OCI-LY7 (cell line): ENCODE measurements at regions not wholly inside any gene's neighbourhood (a gene's known extent, or its start where the extent isn't known, plus 50 kb on each side); places are given as distances from the start of the nearest gene placed in this dataset.

Source experiments
- BruUV-seq: library from RNA; stranded (reverse); fragments of 400-500 nt; replicated peaks from 2 replicates; lab custom pipeline; 2021; lab: Mats Ljungman, UMichigan
- CTCF ChIA-PET: fragments of 300-600 bp; sonication (Branson Sonifier 250); formaldehyde crosslinking; loops from one replicate; lab custom pipeline; 2022; ENCODE audit warnings: antibody characterized with exemption; ENCODE audit not compliant: unreplicated experiment; lab: Charles Lee
- POLR2A ChIA-PET: fragments of 300-600 bp; sonication (Branson Sonifier 250); formaldehyde crosslinking; loops from one replicate; lab custom pipeline; 2022; ENCODE audit warnings: antibody characterized with exemption; lab: Charles Lee
- DNase-seq: peaks from one replicate; pipeline ENCODE4 v3.0.0-alpha.2; 2015; ENCODE audit warnings: low spot score
- H2AFZ ChIP-seq: fragments of 200-600 bp; sonication (generic), shearing (Covaris generic); 2 replicates; pipeline ENCODE4 v1.6.1; 2014; ENCODE audit warnings: mild to moderate bottlenecking, antibody characterized with exemption, low read length, moderate library complexity
- H3K27ac ChIP-seq: fragments of 200-600 bp; sonication (generic); 2 replicates; pipeline ENCODE4 v1.5.1; 2014; ENCODE audit warnings: mixed run types, low read depth, mild to moderate bottlenecking, moderate library complexity, low read length, inconsistent platforms; ENCODE audit not compliant: poor library complexity, severe bottlenecking
- H3K36me3 ChIP-seq: fragments of 200-600 bp; sonication (generic); 2 replicates; pipeline ENCODE4 v1.6.1; 2014; ENCODE audit warnings: mild to moderate bottlenecking, antibody characterized with exemption, low read length, moderate library complexity, mixed read lengths; ENCODE audit not compliant: insufficient read depth
- H3K4me1 ChIP-seq: fragments of 200-600 bp; sonication (generic); 2 replicates; pipeline ENCODE4 v1.5.1; 2014; ENCODE audit warnings: mild to moderate bottlenecking, low read length; ENCODE audit not compliant: insufficient read depth, poor library complexity, severe bottlenecking
- H3K4me2 ChIP-seq: fragments of 200-600 bp; sonication (generic); 2 replicates; pipeline ENCODE4 v1.6.1; 2014; ENCODE audit warnings: mild to moderate bottlenecking, low read length
- H3K4me3 ChIP-seq: fragments of 200-600 bp; sonication (generic); 2 replicates; pipeline ENCODE4 v1.5.1; 2014; ENCODE audit warnings: mild to moderate bottlenecking, low read depth, low read length; ENCODE audit not compliant: poor library complexity, severe bottlenecking
- H3K79me2 ChIP-seq: fragments of 200-600 bp; sonication (generic); 2 replicates; pipeline ENCODE4 v1.6.1; 2016; ENCODE audit warnings: low read depth, mild to moderate bottlenecking, low read length, moderate library complexity, mixed read lengths; ENCODE audit not compliant: insufficient read depth
- H3K9me2 ChIP-seq: fragments of 200-600 bp; sonication (generic); 2 replicates; pipeline ENCODE4 v1.6.1; 2016; ENCODE audit warnings: mild to moderate bottlenecking, low read length, mixed read lengths; ENCODE audit not compliant: insufficient read depth
- H3K9me3 ChIP-seq: fragments of 200-600 bp; sonication (generic); 2 replicates; pipeline ENCODE4 v1.6.1; 2014; ENCODE audit warnings: mild to moderate bottlenecking, mixed run types, low read length, mixed read lengths
- H4K20me1 ChIP-seq: fragments of 200-600 bp; sonication (generic); 2 replicates; pipeline ENCODE4 v1.6.1; 2014; ENCODE audit warnings: mild to moderate bottlenecking, antibody characterized with exemption, low read length, moderate library complexity, mixed read lengths; ENCODE audit not compliant: insufficient read depth
- CTCF ChIP-seq: fragments of 200-600 bp; sonication (generic); conservative IDR thresholded peaks from 2 replicates; pipeline ENCODE4 v1.5.1; 2014; ENCODE audit warnings: mild to moderate bottlenecking, antibody characterized with exemption, low read length, moderate library complexity, mixed read lengths
- EZH2phosphoT487 ChIP-seq: fragments of 200-600 bp; sonication (generic); IDR thresholded peaks from 2 replicates; pipeline ENCODE4 v1.6.1; 2018; ENCODE audit warnings: low read depth, borderline replicate concordance, mild to moderate bottlenecking, mixed run types, antibody characterized with exemption, low read length, moderate library complexity, mixed read lengths
- intact Hi-C: fragments of 100-400 bp; cut with micrococcal nuclease; formaldehyde crosslinking; loops from one replicate; pipeline ENCODE4 v1.10.0; 2022; ENCODE audit not compliant: unreplicated experiment

DNA sequence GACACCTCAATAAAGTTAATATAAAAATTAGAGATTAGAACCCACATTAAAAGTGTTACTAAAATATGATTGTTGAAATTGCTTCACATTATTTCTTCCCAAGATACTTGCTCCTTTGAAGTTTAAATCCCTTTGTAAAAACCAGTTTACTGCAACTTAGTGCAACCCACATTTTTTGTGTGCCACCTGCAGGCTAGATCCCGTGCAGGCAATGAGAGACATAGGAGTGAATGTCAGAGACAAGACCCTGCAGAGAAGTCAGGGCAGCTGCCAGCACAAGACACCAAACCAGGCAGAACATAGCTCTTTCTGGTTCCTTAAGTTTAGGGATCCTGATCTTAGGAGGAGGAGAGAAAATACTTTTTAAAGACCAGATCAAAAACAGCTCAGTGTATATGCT is 142.8 kb upstream of the MTNR1B start:
- Histone ChIP-seq H3K4me1 (no peaks in the 10 kb centered on the region), H3K4me3 (no peak overlapping the region), H2AFZ (no peak overlapping the region), H3K9me3 (no peaks in the 10 kb centered on the region), H3K36me3 (no peaks in the 10 kb centered on the region), H3K27ac (no peak overlapping the region), H3K79me2 (no peaks in the 10 kb centered on the region), H3K9me2 (no peaks in the 10 kb centered on the region), H3K4me2 (no peak overlapping the region), H4K20me1 (no peaks in the 10 kb centered on the region)
- intact Hi-C loops, result loop anchor here (10.0 kb wide), 1 partner anchor 58 kb away; no protein-coding TSS in a partner anchor
- CTCF ChIA-PET, result no interaction called here
- DNase-seq, result no peak
- POLR2A ChIA-PET, result no interaction called here
- BruUV-seq, result no TSS peak
- TF ChIP-seq EZH2phosphoT487, result no peak

GRCh38 chr11:92827132-92827531 is 142.3 kb upstream of the MTNR1B start:
- H3K4me1 ChIP-seq, result no peaks in the 10 kb centered on the region
- no peak overlapping the region for H3K27ac ChIP-seq
- no peaks in the 10 kb centered on the region for H3K9me3 ChIP-seq
- H3K36me3 ChIP-seq, result no peaks in the 10 kb centered on the region
- POLR2A ChIA-PET, result no interaction called here
- no peaks in the 10 kb centered on the region for H3K79me2 ChIP-seq
- TF ChIP-seq EZH2phosphoT487, result no peak
- TF ChIP-seq CTCF, result no peak
- intact Hi-C loops, result loop anchor here (10.0 kb wide), 1 partner anchor 58 kb away; no protein-coding TSS in a partner anchor
- CTCF ChIA-PET, result no interaction called here
- H2AFZ ChIP-seq, result no peak overlapping the region
- no peak overlapping the region for H3K4me2 ChIP-seq
- H3K9me2 ChIP-seq, result no peaks in the 10 kb centered on the region
- H3K4me3 ChIP-seq, result no peak overlapping the region
- DNase-seq, result no peak
- H4K20me1 ChIP-seq, result no peaks in the 10 kb centered on the region
- BruUV-seq, result no TSS peak

- ChIA-PET CTCF (no interaction called here), POLR2A (interaction anchor here (0.6 kb wide), 1 partner anchor 1784 kb away, joined by 3 read pairs; no protein-coding TSS in a partner anchor)
- BruUV-seq, result no TSS peak
- Histone ChIP-seq H3K4me1 (no peaks in the 10 kb centered on the region), H3K27ac (no peak overlapping the region), H3K4me3 (no peak overlapping the region), H3K9me3 (no peaks in the 10 kb centered on the region), H3K79me2 (no peaks in the 10 kb centered on the region), H3K9me2 (no peaks in the 10 kb centered on the region), H3K4me2 (no peak overlapping the region), H3K36me3 (no peaks in the 10 kb centered on the region), H4K20me1 (no peaks in the 10 kb centered on the region), H2AFZ (no peak overlapping the region)
- no peak for TF ChIP-seq CTCF
- TF ChIP-seq EZH2phosphoT487, result no peak
- no peak for DNase-seq
- intact Hi-C loops, result loop anchor here (10.0 kb wide), 1 partner anchor 56 kb away; no protein-coding TSS in a partner anchor
These were observed 140.9 kb upstream of the MTNR1B start for GRCh38 chr11:92828556-92828955.
